Suprapubic skin (tissue), 4 donors: ENCODE measurements at regions not wholly inside any gene's neighbourhood (a gene's known extent, or its start where the extent isn't known, plus 50 kb on each side); places are given as distances from the start of the nearest gene placed in this dataset.

Source experiments
- EP300 ChIP-seq: sonication (generic); formaldehyde crosslinking; IDR thresholded peaks from one replicate; pipeline ENCODE4 v1.6.1; 2017; ENCODE audit warnings: antibody characterized with exemption
- POLR2A ChIP-seq, 2 donors: fragments of 450-650 bp; IDR thresholded peaks; one replicate each; pipeline ENCODE4 v1.6.1; 2017; ENCODE audit warnings: antibody characterized with exemption in 2 of 2, mild to moderate bottlenecking in 2 of 2, moderate library complexity in 2 of 2
- POLR2AphosphoS5 ChIP-seq, 3 donors: sonication (generic); formaldehyde crosslinking; IDR thresholded peaks; one replicate each; pipeline ENCODE4 v1.6.1; 2017; ENCODE audit warnings: antibody characterized with exemption in 3 of 3
- TF ChIP-seq, protein P1 (sequence below), 2 donors: fragments of 200-600 bp in 1 of 2; fragments of 450-650 bp in 1 of 2; sonication (generic) in 1 of 2; IDR thresholded peaks; one replicate each; pipeline ENCODE4 v1.5.1; 2016 to 2019; ENCODE audit warnings: antibody characterized with exemption in 2 of 2, mild to moderate bottlenecking in 1 of 2, moderate library complexity in 1 of 2

- TF ChIP-seq, protein P1, sequence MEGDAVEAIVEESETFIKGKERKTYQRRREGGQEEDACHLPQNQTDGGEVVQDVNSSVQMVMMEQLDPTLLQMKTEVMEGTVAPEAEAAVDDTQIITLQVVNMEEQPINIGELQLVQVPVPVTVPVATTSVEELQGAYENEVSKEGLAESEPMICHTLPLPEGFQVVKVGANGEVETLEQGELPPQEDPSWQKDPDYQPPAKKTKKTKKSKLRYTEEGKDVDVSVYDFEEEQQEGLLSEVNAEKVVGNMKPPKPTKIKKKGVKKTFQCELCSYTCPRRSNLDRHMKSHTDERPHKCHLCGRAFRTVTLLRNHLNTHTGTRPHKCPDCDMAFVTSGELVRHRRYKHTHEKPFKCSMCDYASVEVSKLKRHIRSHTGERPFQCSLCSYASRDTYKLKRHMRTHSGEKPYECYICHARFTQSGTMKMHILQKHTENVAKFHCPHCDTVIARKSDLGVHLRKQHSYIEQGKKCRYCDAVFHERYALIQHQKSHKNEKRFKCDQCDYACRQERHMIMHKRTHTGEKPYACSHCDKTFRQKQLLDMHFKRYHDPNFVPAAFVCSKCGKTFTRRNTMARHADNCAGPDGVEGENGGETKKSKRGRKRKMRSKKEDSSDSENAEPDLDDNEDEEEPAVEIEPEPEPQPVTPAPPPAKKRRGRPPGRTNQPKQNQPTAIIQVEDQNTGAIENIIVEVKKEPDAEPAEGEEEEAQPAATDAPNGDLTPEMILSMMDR (IDR thresholded peaks at IDR 0.05) = no peak
- TF ChIP-seq EP300 (no peak), POLR2A (IDR thresholded peaks at IDR 0.05) (no peak), POLR2AphosphoS5 (IDR thresholded peaks at IDR 0.05) (no peak)
These were observed 55.0 kb upstream of the BICD1 start for GRCh38 chr12:32051511-32052211.
